Tibial artery (tissue), 4 donors: ENCODE measurements at regions not wholly inside any gene's neighbourhood (a gene's known extent, or its start where the extent isn't known, plus 50 kb on each side); places are given as distances from the start of the nearest gene placed in this dataset.
A peak's percentile ranks its signal among the peaks of the same experiment; 100 is the strongest.

Experiments used
- DNase-seq, 2 donors: peaks; one replicate each; pipeline ENCODE4 v3.0.0-alpha.2; 2019
- H3K27ac ChIP-seq, 2 donors: fragments of 200-600 bp; sonication (generic) in 1 of 2; 1 replicate in 1 of 2; 2 replicates in 1 of 2; pipeline ENCODE4 v1.5.1; 2018 to 2019; ENCODE audit warnings: mild to moderate bottlenecking in 1 of 2
- H3K27me3 ChIP-seq, 2 donors: fragments of 200-600 bp; sonication (generic) in 1 of 2; one replicate each; pipeline versions ENCODE4 v1.5.1 to v1.6.0; 2016 to 2019
- H3K36me3 ChIP-seq, 3 donors: fragments of 200-600 bp; sonication (generic) in 2 of 3; one replicate each; pipeline ENCODE4 v1.5.1; 2016 to 2019; ENCODE audit warnings: mild to moderate bottlenecking in 2 of 3
- H3K4me1 ChIP-seq, 4 donors: fragments of 200-600 bp; sonication (generic) in 2 of 4; 1 replicate in 3 of 4; 2 replicates in 1 of 4; pipeline ENCODE4 v1.5.1; 2016 to 2019
- H3K4me3 ChIP-seq, 2 donors: fragments of 200-600 bp; sonication (generic) in 1 of 2; 1 replicate in 1 of 2; 2 replicates in 1 of 2; pipeline ENCODE4 v1.5.1; 2018 to 2019; ENCODE audit warnings: mild to moderate bottlenecking in 2 of 2
- H3K9me3 ChIP-seq, 3 donors: fragments of 200-600 bp; sonication (generic) in 1 of 3; one replicate each; pipeline ENCODE4 v1.5.1; 2016 to 2019
- intact Hi-C: fragments of 100-400 bp; cut with DNase I; formaldehyde crosslinking; loops from one replicate; pipeline ENCODE4 v1.15.0; 2023; ENCODE audit warnings: low total_unique reads
- TF ChIP-seq, protein P1 (sequence below), 2 experiments: fragments of 200-600 bp in 1 of 2; fragments of 450-650 bp in 1 of 2; IDR thresholded peaks; one replicate each; pipeline ENCODE4 v1.5.1; 2017 to 2019; ENCODE audit warnings: antibody characterized with exemption in 2 of 2, mild to moderate bottlenecking in 1 of 2, moderate library complexity in 1 of 2

- DNase-seq, result no peak
- TF ChIP-seq, protein P1, sequence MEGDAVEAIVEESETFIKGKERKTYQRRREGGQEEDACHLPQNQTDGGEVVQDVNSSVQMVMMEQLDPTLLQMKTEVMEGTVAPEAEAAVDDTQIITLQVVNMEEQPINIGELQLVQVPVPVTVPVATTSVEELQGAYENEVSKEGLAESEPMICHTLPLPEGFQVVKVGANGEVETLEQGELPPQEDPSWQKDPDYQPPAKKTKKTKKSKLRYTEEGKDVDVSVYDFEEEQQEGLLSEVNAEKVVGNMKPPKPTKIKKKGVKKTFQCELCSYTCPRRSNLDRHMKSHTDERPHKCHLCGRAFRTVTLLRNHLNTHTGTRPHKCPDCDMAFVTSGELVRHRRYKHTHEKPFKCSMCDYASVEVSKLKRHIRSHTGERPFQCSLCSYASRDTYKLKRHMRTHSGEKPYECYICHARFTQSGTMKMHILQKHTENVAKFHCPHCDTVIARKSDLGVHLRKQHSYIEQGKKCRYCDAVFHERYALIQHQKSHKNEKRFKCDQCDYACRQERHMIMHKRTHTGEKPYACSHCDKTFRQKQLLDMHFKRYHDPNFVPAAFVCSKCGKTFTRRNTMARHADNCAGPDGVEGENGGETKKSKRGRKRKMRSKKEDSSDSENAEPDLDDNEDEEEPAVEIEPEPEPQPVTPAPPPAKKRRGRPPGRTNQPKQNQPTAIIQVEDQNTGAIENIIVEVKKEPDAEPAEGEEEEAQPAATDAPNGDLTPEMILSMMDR (IDR thresholded peaks at IDR 0.05), result no peak
- H3K36me3 ChIP-seq, result no peaks in the 10 kb centered on the region
- H3K9me3 ChIP-seq, result no peaks in the 10 kb centered on the region
- H3K27ac ChIP-seq, result peak overlapping the region; percentile 42 to 55
- H3K4me3 ChIP-seq, result no peak overlapping the region
- intact Hi-C loops, result no loop called here
- H3K4me1 ChIP-seq, result peaks cover 0 to 12% (median 7%) of the 10 kb centered on the region in 4 donors
- no peaks in the 10 kb centered on the region for H3K27me3 ChIP-seq
Measured at GRCh38 chr17:12290207-12290606, 269.5 kb downstream of the MAP2K4 start.

DNA sequence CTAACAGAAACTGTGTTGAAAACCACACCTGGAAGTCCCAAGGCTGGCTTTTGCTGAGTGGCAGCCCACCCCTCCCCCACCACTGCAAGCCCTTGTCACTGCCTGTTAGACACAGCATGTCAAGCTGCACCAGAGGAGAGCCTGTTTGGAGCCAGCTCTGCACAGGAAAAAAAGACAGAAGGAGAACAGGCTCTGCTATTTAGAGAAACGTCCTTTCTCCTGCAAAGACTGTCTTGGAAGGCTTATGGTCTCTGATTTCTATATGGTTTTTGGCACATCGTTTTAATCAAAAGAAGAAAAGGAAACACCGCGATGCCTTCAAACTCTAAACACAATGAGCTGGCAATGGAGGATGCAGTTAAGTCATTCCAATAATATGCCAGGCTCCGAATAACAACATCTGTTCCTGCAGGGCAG lies 275.5 kb downstream of the MAP2K4 start:
- peaks cover 0 to 22% (median 6%) of the 10 kb centered on the region in 4 donors for H3K4me1 ChIP-seq
- intact Hi-C loops, result no loop called here
- no peak overlapping the region for H3K4me3 ChIP-seq
- TF ChIP-seq, protein P1 (IDR thresholded peaks at IDR 0.05), result no peak
- H3K27me3 ChIP-seq, result no peaks in the 10 kb centered on the region
- DNase-seq, result no peak
- H3K36me3 ChIP-seq, result no peaks in the 10 kb centered on the region
- H3K27ac ChIP-seq, result peak overlapping the region; percentile 22 to 27
- H3K9me3 ChIP-seq, result no peaks in the 10 kb centered on the region

GRCh38 chr17:12301551-12301950 lies 280.9 kb downstream of the MAP2K4 start:
- H3K27me3 ChIP-seq, result no peaks in the 10 kb centered on the region
- peak overlapping the region; percentile 15 for H3K4me3 ChIP-seq
- DNase-seq, result no peak
- intact Hi-C loops, result no loop called here
- H3K36me3 ChIP-seq, result no peaks in the 10 kb centered on the region
- TF ChIP-seq, protein P1 (IDR thresholded peaks at IDR 0.05), result no peak
- H3K4me1 ChIP-seq, result peaks cover 0 to 35% (median 9%) of the 10 kb centered on the region in 4 donors
- no peaks in the 10 kb centered on the region for H3K9me3 ChIP-seq
- peak overlapping the region; percentile 76 to 77 for H3K27ac ChIP-seq

DNA sequence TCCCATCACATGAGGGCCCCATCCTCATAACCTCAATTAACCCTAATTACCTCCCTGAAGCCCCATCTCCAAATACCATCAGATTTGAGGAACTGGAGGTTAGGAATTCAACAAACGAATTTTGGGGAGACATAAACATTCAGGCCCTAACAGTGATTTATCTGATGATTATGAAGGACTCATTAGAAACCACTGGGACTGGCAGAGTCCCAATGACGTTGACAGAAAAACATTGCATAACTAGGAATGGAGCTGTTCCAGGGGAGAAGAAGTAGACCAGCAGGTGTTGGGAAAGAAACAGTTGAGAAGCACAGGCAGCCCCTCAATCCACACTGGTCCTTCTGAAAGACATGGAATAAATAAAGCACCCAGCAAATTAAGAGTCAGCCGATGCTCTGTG lies 282.0 kb downstream of the MAP2K4 start:
- Histone ChIP-seq H3K27me3 (no peaks in the 10 kb centered on the region), H3K36me3 (no peaks in the 10 kb centered on the region), H3K4me3 (no peak overlapping the region), H3K4me1 (peaks cover 0 to 31% (median 8%) of the 10 kb centered on the region in 4 donors), H3K9me3 (no peaks in the 10 kb centered on the region), H3K27ac (peak overlapping the region; percentile 76 to 77)
- TF ChIP-seq, protein P1 (IDR thresholded peaks at IDR 0.05), result no peak
- intact Hi-C loops, result no loop called here
- no peak for DNase-seq

GRCh38 chr17:12310811-12311210 lies 290.1 kb downstream of the MAP2K4 start:
- intact Hi-C loops, result no loop called here
- Histone ChIP-seq H3K9me3 (peaks cover 0 to 8% (median 0%) of the 10 kb centered on the region in 3 donors), H3K27me3 (no peaks in the 10 kb centered on the region), H3K36me3 (no peaks in the 10 kb centered on the region), H3K4me3 (no peak overlapping the region), H3K27ac (no peak overlapping the region), H3K4me1 (no peaks in the 10 kb centered on the region)
- no peak for DNase-seq
- TF ChIP-seq, protein P1 (IDR thresholded peaks at IDR 0.05), result no peak

- intact Hi-C loops, result no loop called here
- H3K4me3 ChIP-seq, result no peak overlapping the region
- peaks cover 0 to 5% (median 0%) of the 10 kb centered on the region in 4 donors for H3K4me1 ChIP-seq
- H3K27me3 ChIP-seq, result no peaks in the 10 kb centered on the region
- no peak for DNase-seq
- H3K36me3 ChIP-seq, result no peaks in the 10 kb centered on the region
- TF ChIP-seq, protein P1 (IDR thresholded peaks at IDR 0.05), result no peak
- no peak overlapping the region for H3K27ac ChIP-seq
- peaks cover 0 to 8% (median 0%) of the 10 kb centered on the region in 3 donors for H3K9me3 ChIP-seq
Measured at GRCh38 chr17:12312692-12313091, 292.0 kb downstream of the MAP2K4 start.
